Heart right ventricle (tissue), 16 donors: ENCODE measurements at regions not wholly inside any gene's neighbourhood (a gene's known extent, or its start where the extent isn't known, plus 50 kb on each side); places are given as distances from the start of the nearest gene placed in this dataset.

Experiments used
- ATAC-seq, 8 donors: fragments of 200-7000 bp; cut with Tn5 transposase; one replicate each; pipeline ENCODE4 v1.9.1; 2020; ENCODE audit warnings: mild to moderate bottlenecking in 8 of 8, moderate library complexity in 8 of 8, moderate number of reproducible peaks in 1 of 8
- DNase-seq, 2 donors: peaks; one replicate each; pipeline ENCODE4 v3.0.0-alpha.2; 2020
- H3K27ac ChIP-seq, 10 donors: fragments of 200-600 bp; sonication (generic) in 2 of 10; one replicate each; pipeline versions ENCODE4 v1.5.0 to v1.8.0; 2020 to 2022; ENCODE audit warnings: mild to moderate bottlenecking in 3 of 10
- H3K27me3 ChIP-seq, 7 donors: fragments of 200-600 bp; one replicate each; pipeline ENCODE4 v1.8.0; 2021 to 2022; ENCODE audit warnings: mild to moderate bottlenecking in 2 of 7
- H3K36me3 ChIP-seq, 9 donors: fragments of 200-600 bp; sonication (generic) in 1 of 9; one replicate each; pipeline versions ENCODE4 v1.5.0 to v1.8.0; 2020 to 2022; ENCODE audit warnings: mild to moderate bottlenecking in 2 of 9
- H3K4me1 ChIP-seq, 9 donors: fragments of 200-600 bp; sonication (generic) in 1 of 9; one replicate each; pipeline versions ENCODE4 v1.5.0 to v1.8.0; 2020 to 2022; ENCODE audit warnings: mild to moderate bottlenecking in 4 of 9
- H3K4me3 ChIP-seq, 10 donors: fragments of 200-600 bp; sonication (generic) in 2 of 10; one replicate each; pipeline versions ENCODE4 v1.5.0 to v1.8.0; 2020 to 2022; ENCODE audit warnings: mild to moderate bottlenecking in 7 of 10, moderate library complexity in 2 of 10
- H3K9me3 ChIP-seq, 11 donors: fragments of 200-600 bp in 10 of 11; sonication (generic) in 2 of 11; one replicate each; pipeline versions ENCODE4 v1.5.0 to v1.8.0; 2013 to 2022; ENCODE audit warnings: mild to moderate bottlenecking in 2 of 11, control low read depth in 1 of 11, moderate library complexity in 1 of 11
- WGBS, 2 donors: extraction: QIAGEN DNeasy Blood & Tissue Kit; methylation state at CpG; one replicate each; pipeline ENCODE4 v1.1.7; 2013; ENCODE audit warnings: inconsistent platforms in 1 of 2; 5-methylcytosine and 5-hydroxymethylcytosine counted together
- intact Hi-C, 10 donors: fragments of 100-400 bp; cut with DNase I; formaldehyde crosslinking; loops; one replicate each; pipeline versions ENCODE4 v1.11.1 to v1.14.2; 2022
- TF ChIP-seq, protein P1 (sequence below), 9 donors: fragments of 200-600 bp; sonication (generic) in 2 of 9; IDR thresholded peaks; one replicate each; pipeline versions ENCODE4 v1.5.0 to v1.8.0; 2021 to 2022; ENCODE audit warnings: antibody characterized with exemption in 9 of 9, mild to moderate bottlenecking in 5 of 9, moderate library complexity in 1 of 9
- donor health status: Arrhythmogenic right ventricular cardiomyopathy.
- donor health status: ischemic (EF 13 %, LVEDD 7.1; RV severe dilation, severe dysfunction).
- donor health status: healthy with polysubstance abuse.
- donor health status: DM: no; HTN: yes; CAD: no.
- donor health status: DM: no; HTN: no; CAD: no.
- donor health status: ischemic (EF 25% LVEDD 6.9; RV normal size, moderate dysfunction).
- donor health status: ischemic (EF 25% LVEDD 5.7; RV mildly dilated, moderate dysfunction).
- donor health status: healthy.
- donor health status: DM: yes; HTN: yes; CAD: no.
- donor health status: Ischemic cardiomyopathy.
- donor health status: ischemic (EF 35%, LVEDD 5.7; RV mildly dilated, moderate dysfunction).
- donor health status: nonischemic (EF 11% LVEDD 7.7; RV severe dilation, severe dysfunction).
- donor health status: DM: yes; HTN: yes; CAD: no.
- donor health status: PGD.
- donor health status: ischemic (EF 29% LVEDD 5.4; RV normal size, mild dysfunction).
- donor health status: nonischemic (EF 23%, LVEDD 6.1; RV moderate dilation, normal function).

DNA sequence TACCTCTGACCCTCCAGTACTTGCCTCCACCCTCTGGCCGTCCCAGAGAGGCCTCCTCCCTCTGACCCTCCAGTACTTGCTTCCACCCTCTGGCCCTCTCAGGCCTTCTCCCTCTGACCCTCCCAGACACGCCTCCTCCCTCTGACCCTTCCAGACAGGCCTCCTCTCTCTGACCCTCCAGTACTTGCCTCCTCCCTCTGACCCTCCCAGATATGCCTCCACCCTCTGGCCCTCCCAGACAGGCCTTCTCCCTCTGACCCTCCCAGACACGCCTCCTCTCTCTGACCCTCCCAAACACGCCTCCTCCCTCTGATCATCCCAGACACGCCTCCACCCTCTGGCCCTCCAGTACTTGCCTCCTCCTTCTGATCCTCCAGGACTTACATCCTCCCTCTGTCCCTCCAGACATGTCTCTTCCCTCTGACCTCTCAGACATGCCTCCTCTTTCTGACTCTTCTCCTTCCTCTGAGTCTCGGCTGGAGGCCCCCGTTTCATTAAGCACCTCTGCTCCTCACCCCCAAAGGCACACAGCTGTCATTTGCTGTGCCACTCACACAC lies 71.9 kb downstream of the PHETA1 start:
- H3K36me3 ChIP-seq = no peaks in the 10 kb centered on the region
- H3K4me3 ChIP-seq = no peak overlapping the region
- intact Hi-C loops = loop anchor here in 9 of 10 donors (5.0 to 10.0 kb wide), 6 partner anchors 270 to 402 kb away; no protein-coding TSS in a partner anchor
- H3K27ac ChIP-seq = no peak overlapping the region
- WGBS, 2 donors = 83 to 89% methylated on average over 7 of the region's 7 CpGs
- H3K4me1 ChIP-seq = no peaks in the 10 kb centered on the region
- TF ChIP-seq, protein P1, sequence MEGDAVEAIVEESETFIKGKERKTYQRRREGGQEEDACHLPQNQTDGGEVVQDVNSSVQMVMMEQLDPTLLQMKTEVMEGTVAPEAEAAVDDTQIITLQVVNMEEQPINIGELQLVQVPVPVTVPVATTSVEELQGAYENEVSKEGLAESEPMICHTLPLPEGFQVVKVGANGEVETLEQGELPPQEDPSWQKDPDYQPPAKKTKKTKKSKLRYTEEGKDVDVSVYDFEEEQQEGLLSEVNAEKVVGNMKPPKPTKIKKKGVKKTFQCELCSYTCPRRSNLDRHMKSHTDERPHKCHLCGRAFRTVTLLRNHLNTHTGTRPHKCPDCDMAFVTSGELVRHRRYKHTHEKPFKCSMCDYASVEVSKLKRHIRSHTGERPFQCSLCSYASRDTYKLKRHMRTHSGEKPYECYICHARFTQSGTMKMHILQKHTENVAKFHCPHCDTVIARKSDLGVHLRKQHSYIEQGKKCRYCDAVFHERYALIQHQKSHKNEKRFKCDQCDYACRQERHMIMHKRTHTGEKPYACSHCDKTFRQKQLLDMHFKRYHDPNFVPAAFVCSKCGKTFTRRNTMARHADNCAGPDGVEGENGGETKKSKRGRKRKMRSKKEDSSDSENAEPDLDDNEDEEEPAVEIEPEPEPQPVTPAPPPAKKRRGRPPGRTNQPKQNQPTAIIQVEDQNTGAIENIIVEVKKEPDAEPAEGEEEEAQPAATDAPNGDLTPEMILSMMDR (IDR thresholded peaks at IDR 0.05) = no peak
- no peak for ATAC-seq
- H3K27me3 ChIP-seq = peaks cover 0 to 5% (median 0%) of the 10 kb centered on the region in 7 donors
- no peak for DNase-seq
- H3K9me3 ChIP-seq = peaks cover 0 to 3% (median 0%) of the 10 kb centered on the region in 11 donors

GRCh38 chr12:111295176-111295575 lies 73.7 kb downstream of the PHETA1 start:
- H3K36me3 ChIP-seq = no peaks in the 10 kb centered on the region
- no peak overlapping the region for H3K27ac ChIP-seq
- ATAC-seq (no peak), DNase-seq (no peak)
- H3K27me3 ChIP-seq = peaks cover 0 to 5% (median 0%) of the 10 kb centered on the region in 7 donors
- no peak overlapping the region for H3K4me3 ChIP-seq
- WGBS, 2 donors = 79 to 80% methylated on average over 10 of the region's 10 CpGs
- peaks cover 0 to 4% (median 0%) of the 10 kb centered on the region in 11 donors for H3K9me3 ChIP-seq
- H3K4me1 ChIP-seq = no peaks in the 10 kb centered on the region
- intact Hi-C loops = loop anchor here in 9 of 10 donors (5.0 to 10.0 kb wide), 6 partner anchors 268 to 400 kb away; no protein-coding TSS in a partner anchor
- TF ChIP-seq, protein P1 (IDR thresholded peaks at IDR 0.05) = no peak

DNA sequence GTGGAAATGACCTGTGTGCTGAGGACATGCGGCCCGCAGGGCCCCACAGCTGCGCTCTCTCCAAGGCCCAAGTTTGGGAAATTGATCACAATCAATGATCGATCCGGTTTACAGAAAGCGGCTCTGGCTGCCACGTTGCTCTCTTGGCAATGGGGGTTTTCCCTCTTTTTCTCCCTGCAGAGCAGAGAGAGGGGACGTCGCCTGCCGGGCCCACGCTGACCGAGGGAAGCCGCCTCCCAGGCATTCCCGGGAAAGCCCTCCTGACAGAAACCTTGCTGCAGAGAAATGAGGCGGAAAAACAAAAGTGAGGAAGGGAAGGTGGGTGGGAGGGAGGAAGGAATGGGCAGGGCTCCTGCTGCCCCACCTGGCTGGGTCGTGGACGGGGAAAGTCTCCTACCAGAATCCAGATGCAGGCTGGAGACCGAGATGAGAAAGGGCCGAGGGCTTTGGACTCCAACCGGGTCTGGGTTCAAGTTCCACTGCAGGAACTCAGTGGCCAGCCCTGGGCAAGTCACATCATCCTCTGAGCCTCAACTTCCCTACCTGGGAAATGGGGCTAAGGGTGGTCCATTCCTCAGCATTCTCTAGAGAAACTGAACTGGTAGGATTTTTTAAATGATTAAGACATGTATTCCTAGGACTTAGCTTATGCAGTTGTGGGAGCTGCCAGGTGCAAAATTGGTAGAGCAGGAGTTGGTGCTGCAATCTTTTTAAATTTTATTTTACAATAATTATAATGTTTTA lies 75.5 kb downstream of the PHETA1 start:
- intact Hi-C loops = loop anchor here in 2 of 10 donors (10.0 kb wide), 2 partner anchors 269 to 399 kb away; no protein-coding TSS in a partner anchor
- ATAC-seq = no peak
- Histone ChIP-seq H3K27me3 (peaks cover 0 to 5% (median 0%) of the 10 kb centered on the region in 7 donors), H3K4me3 (no peak overlapping the region), H3K27ac (no peak overlapping the region), H3K36me3 (no peaks in the 10 kb centered on the region), H3K9me3 (peaks cover 0 to 4% (median 0%) of the 10 kb centered on the region in 11 donors), H3K4me1 (no peaks in the 10 kb centered on the region)
- no peak for DNase-seq
- 74 to 83% methylated on average over 20 of the region's 20 CpGs for WGBS, 2 donors
- TF ChIP-seq, protein P1 (IDR thresholded peaks at IDR 0.05) = no peak

DNA sequence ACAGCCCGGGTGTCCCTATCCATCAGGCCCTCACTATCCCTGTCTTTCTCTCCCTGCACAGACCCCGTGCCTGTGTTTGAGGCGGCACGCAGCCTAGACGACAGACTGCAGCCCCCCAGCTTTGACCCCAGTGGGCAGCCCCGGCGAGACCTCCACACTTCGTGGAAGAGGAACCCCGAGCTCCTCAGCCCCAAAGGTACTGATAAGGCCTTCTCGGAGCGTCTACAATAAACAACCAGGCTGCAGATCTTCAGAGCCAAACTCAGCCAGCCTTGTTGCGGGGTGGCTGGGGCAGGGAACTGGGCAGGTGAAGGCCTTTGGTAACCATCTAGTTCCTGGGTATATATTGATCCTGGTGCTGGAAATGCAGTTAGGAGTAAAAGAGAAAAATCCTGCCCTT lies 77.5 kb downstream of the PHETA1 start:
- Histone ChIP-seq H3K4me1 (no peaks in the 10 kb centered on the region), H3K9me3 (peaks cover 0 to 4% (median 0%) of the 10 kb centered on the region in 11 donors), H3K36me3 (no peaks in the 10 kb centered on the region), H3K27ac (no peak overlapping the region), H3K4me3 (no peak overlapping the region), H3K27me3 (peaks cover 0 to 5% (median 0%) of the 10 kb centered on the region in 7 donors)
- no peak for ATAC-seq
- WGBS, 2 donors = 81 to 91% methylated on average over 12 of the region's 12 CpGs
- no peak for DNase-seq
- TF ChIP-seq, protein P1 (IDR thresholded peaks at IDR 0.05) = no peak
- intact Hi-C loops = loop anchor here in 2 of 10 donors (10.0 kb wide), 2 partner anchors 267 to 397 kb away; no protein-coding TSS in a partner anchor
